ENCODE measurements at regions not wholly inside any gene's neighbourhood (a gene's known extent, or its start where the extent isn't known, plus 50 kb on each side); places are given as distances from the start of the nearest gene placed in this dataset.

DNA sequence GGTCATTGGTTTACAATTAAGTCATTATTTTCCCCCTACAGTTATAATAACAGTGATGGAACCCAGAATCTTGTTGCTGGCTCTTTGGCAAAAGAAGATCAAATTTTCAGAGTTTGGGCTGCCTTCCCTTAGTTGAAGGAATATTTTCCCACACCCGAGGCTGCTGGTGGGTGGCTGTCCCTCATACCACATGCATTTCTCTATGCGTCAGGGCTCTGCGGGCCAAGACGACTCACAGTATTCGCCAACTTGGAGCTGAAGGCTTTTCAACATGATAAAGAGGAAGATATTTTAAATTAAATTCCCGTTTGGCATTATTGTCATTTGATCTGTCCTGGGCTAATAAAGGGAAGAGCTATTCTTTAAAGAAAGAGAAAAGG lies 102.2 kb upstream of the SASH1 start:
- DNase-seq (ENCODE audit: low spot score), result no peak
- TF ChIP-seq, protein P1, sequence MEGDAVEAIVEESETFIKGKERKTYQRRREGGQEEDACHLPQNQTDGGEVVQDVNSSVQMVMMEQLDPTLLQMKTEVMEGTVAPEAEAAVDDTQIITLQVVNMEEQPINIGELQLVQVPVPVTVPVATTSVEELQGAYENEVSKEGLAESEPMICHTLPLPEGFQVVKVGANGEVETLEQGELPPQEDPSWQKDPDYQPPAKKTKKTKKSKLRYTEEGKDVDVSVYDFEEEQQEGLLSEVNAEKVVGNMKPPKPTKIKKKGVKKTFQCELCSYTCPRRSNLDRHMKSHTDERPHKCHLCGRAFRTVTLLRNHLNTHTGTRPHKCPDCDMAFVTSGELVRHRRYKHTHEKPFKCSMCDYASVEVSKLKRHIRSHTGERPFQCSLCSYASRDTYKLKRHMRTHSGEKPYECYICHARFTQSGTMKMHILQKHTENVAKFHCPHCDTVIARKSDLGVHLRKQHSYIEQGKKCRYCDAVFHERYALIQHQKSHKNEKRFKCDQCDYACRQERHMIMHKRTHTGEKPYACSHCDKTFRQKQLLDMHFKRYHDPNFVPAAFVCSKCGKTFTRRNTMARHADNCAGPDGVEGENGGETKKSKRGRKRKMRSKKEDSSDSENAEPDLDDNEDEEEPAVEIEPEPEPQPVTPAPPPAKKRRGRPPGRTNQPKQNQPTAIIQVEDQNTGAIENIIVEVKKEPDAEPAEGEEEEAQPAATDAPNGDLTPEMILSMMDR (IDR thresholded peaks at IDR 0.05; ENCODE audit: extremely low read depth, insufficient read depth, missing control alignments), result no peak
- in situ Hi-C loops (cut with MboI; ENCODE audit: low pct_unique_long_range_greater_than_20kb, low sequenced_read_pairs, unreplicated experiment), result no loop called here

DNA sequence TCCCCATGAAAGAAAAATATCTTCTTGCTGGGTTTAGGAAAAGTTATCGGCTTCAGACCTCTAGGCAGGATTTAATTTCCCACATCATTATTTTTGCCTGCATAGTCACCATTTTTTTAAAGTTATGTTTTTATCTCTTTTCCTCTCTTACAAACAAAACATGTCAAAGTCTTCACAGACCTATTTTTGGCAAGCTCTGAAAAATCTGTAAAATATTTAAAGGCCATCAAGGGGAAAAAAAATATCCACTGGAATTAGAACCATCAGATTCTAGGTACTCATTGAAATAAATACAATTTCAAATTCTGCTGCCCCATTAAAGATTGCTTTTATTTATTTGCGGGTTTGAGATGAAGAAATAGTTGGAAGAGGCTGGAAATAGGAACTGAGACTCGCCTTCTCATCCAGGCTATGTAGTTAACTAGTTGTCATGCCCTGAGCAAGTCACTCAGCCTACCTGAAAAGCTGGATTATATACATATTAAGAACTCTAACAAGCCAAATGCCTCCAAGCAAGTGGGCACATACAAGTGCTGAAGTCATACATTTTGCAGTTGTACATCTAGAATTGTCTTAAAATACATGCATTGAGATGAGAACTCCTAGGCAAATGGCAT lies 101.7 kb upstream of the SASH1 start:
- DNase-seq (ENCODE audit: low spot score), result no peak
- in situ Hi-C loops (cut with MboI; ENCODE audit: low pct_unique_long_range_greater_than_20kb, low sequenced_read_pairs, unreplicated experiment), result no loop called here
- TF ChIP-seq, protein P1 (IDR thresholded peaks at IDR 0.05; ENCODE audit: extremely low read depth, insufficient read depth, missing control alignments), result no peak

DNA sequence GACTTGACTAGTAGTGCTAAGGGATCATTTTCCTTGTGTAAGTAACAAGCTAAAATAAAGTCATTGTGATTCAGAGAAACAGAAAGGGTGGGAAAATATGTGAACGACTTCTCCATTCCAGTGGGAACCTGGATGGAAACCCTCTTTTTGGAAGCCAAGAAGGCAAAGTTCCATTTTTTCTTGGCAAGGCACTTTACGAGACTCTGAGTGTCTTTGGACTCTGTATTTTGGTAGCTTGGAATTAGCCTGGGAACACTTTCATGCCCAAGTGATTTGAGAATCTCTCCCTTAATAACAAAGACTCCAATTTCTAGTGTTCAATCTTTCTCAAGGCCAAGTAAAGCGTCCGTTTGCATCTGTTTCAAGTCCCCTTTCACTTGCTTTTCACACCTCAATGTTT lies 100.5 kb upstream of the SASH1 start:
- DNase-seq (ENCODE audit: low spot score), result no peak
- in situ Hi-C loops (cut with MboI; ENCODE audit: low pct_unique_long_range_greater_than_20kb, low sequenced_read_pairs, unreplicated experiment), result no loop called here

DNA sequence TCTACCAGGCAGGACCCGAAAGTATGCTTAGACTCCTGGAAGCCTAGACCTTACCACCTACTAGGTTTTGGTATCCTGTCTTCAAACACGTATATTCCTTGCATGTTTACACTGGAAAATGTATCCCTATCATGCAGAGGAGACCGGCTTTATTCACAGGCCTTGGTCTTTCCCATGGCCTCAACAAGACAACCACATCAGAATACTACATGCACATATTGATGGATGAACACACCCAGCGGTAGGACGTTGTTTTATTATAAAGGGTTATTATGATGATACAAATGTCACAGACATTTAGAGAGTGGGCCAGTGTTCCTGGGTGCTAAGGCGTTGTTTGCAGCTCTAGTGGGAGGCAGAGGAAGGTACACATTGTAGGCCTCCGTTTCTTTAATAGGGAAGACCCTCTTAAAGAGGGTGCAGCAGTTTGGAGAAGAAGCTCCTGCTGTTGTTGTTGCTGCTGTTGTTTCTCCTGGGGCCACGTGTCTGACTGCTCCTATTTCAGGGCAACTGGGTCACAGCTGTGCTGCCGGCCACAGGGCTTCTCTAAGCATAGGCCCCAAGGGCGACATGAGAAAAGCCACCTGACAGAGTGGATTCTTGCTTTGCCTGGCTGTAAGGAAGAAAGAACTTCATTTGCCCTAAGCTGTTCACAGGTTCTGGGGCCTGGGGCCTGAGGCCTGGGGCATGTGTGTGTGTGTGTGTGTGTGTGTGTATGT lies 98.3 kb upstream of the SASH1 start:
- in situ Hi-C loops (cut with MboI; ENCODE audit: low pct_unique_long_range_greater_than_20kb, low sequenced_read_pairs, unreplicated experiment), result no loop called here
- no peak for DNase-seq (ENCODE audit: low spot score)
- TF ChIP-seq, protein P1 (IDR thresholded peaks at IDR 0.05; ENCODE audit: extremely low read depth, insufficient read depth, missing control alignments), result no peak

More for the DNA sequence above, 100.5 kb upstream of the SASH1 start:
- TF ChIP-seq, protein P1 (IDR thresholded peaks at IDR 0.05; ENCODE audit: extremely low read depth, insufficient read depth, missing control alignments), result no peak

DNA sequence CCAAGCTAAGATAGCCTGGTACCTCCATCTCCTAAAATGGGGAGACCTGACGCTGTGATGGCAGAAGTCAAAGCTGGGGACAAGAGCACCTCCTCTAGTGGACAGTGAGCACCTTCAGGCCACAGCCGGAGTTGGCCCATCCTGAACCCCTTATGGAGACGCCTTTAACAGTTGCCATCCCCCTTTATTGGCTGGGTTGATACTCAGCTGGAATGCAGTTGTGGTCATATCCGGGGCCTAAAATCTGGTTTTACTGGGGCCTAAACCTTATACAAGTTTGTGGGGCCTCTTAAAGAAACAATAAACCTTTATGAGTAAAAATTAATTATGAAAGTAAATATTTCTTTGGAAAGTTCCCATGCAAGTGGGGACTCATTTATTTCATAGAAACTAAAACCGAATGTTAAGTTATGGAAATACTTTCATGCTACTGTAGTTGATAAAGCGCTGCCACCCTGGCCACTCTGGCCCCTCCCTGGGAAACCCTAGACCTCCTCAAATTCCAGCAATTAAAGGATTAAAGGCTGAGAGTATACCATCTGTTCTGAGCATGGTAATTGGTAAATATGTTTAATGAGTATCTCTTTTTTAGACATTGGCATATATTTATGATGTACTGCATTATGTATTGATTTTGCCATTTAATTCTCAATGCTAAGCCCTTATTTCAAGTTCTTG lies 95.1 kb upstream of the SASH1 start:
- in situ Hi-C loops (cut with MboI; ENCODE audit: low pct_unique_long_range_greater_than_20kb, low sequenced_read_pairs, unreplicated experiment), result no loop called here
- no peak for DNase-seq (ENCODE audit: low spot score)
- TF ChIP-seq, protein P1 (IDR thresholded peaks at IDR 0.05; ENCODE audit: extremely low read depth, insufficient read depth, missing control alignments), result no peak

DNA sequence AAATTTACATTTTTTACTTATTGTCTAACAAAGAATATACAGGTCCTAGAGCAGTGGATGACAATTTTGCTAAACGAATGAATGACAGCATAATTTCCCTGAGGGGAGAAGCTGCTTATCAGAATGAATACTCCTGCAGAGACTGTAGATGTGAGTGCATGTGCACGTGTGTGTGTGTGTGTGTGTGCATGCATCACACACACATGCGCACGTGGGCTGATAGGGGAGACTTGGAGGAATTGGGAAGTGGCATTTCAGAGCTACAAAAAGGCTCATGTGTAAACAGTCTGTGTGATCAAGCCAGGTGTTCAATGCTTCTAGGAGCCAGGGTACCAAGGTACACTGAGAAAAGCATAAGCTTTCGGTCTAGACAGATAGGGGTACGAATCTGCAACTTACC lies 93.5 kb upstream of the SASH1 start:
- in situ Hi-C loops (cut with MboI; ENCODE audit: low pct_unique_long_range_greater_than_20kb, low sequenced_read_pairs, unreplicated experiment), result no loop called here
- TF ChIP-seq, protein P1 (IDR thresholded peaks at IDR 0.05; ENCODE audit: extremely low read depth, insufficient read depth, missing control alignments), result no peak

More for the DNA sequence above, 93.5 kb upstream of the SASH1 start:
- no peak for DNase-seq (ENCODE audit: low spot score)
